ENCODE measurements at regions not wholly inside any gene's neighbourhood (a gene's known extent, or its start where the extent isn't known, plus 50 kb on each side); places are given as distances from the start of the nearest gene placed in this dataset.

- DNase-seq (ENCODE audit: low read depth) = no peak
- POLR2A ChIA-PET = no interaction called here
- Histone ChIP-seq H3K27me3 (ENCODE audit: control insufficient read depth, insufficient read depth, low read length) (no peaks in the 10 kb centered on the region), H3K36me3 (ENCODE audit: control insufficient read depth, insufficient read depth, low read length) (no peaks in the 10 kb centered on the region), H3K4me3 (ENCODE audit: low read depth, low read length) (no peak overlapping the region)
- CTCF ChIA-PET = no interaction called here
- TF ChIP-seq CTCF (IDR thresholded peaks at IDR 0.05; ENCODE audit: insufficient read depth, low read depth, low read length) = no peak
Observed at GRCh38 chr4:81600520-81601357, 129.0 kb upstream of the RASGEF1B start.

GRCh38 chr4:81599742-81600380 is 128.2 kb upstream of the RASGEF1B start:
- DNase-seq (ENCODE audit: low read depth) = no peak
- H3K27me3 ChIP-seq (ENCODE audit: control insufficient read depth, insufficient read depth, low read length) = no peaks in the 10 kb centered on the region
- CTCF ChIA-PET = no interaction called here
- no peaks in the 10 kb centered on the region for H3K36me3 ChIP-seq (ENCODE audit: control insufficient read depth, insufficient read depth, low read length)
- no peak overlapping the region for H3K4me3 ChIP-seq (ENCODE audit: low read depth, low read length)
- no peak for TF ChIP-seq CTCF (IDR thresholded peaks at IDR 0.05; ENCODE audit: insufficient read depth, low read depth, low read length)
- POLR2A ChIA-PET = no interaction called here

GRCh38 chr4:81595798-81596610 is 124.3 kb upstream of the RASGEF1B start:
- TF ChIP-seq CTCF (IDR thresholded peaks at IDR 0.05; ENCODE audit: insufficient read depth, low read depth, low read length) = no peak
- Histone ChIP-seq H3K27me3 (ENCODE audit: control insufficient read depth, insufficient read depth, low read length) (no peaks in the 10 kb centered on the region), H3K4me3 (ENCODE audit: low read depth, low read length) (no peak overlapping the region), H3K36me3 (ENCODE audit: control insufficient read depth, insufficient read depth, low read length) (no peaks in the 10 kb centered on the region)
- ChIA-PET CTCF (no interaction called here), POLR2A (no interaction called here)
- DNase-seq (ENCODE audit: low read depth) = no peak

- ChIA-PET POLR2A (no interaction called here), CTCF (no interaction called here)
- Histone ChIP-seq H3K36me3 (ENCODE audit: control insufficient read depth, insufficient read depth, low read length) (no peaks in the 10 kb centered on the region), H3K4me3 (ENCODE audit: low read depth, low read length) (no peak overlapping the region), H3K27me3 (ENCODE audit: control insufficient read depth, insufficient read depth, low read length) (no peaks in the 10 kb centered on the region)
- DNase-seq (ENCODE audit: low read depth) = no peak
- no peak for TF ChIP-seq CTCF (IDR thresholded peaks at IDR 0.05; ENCODE audit: insufficient read depth, low read depth, low read length)
Observed at GRCh38 chr4:81595287-81595686, 123.6 kb upstream of the RASGEF1B start.

Data from BJ (cell line).